ENCODE measurements at regions not wholly inside any gene's neighbourhood (a gene's known extent, or its start where the extent isn't known, plus 50 kb on each side); places are given as distances from the start of the nearest gene placed in this dataset.

DNA sequence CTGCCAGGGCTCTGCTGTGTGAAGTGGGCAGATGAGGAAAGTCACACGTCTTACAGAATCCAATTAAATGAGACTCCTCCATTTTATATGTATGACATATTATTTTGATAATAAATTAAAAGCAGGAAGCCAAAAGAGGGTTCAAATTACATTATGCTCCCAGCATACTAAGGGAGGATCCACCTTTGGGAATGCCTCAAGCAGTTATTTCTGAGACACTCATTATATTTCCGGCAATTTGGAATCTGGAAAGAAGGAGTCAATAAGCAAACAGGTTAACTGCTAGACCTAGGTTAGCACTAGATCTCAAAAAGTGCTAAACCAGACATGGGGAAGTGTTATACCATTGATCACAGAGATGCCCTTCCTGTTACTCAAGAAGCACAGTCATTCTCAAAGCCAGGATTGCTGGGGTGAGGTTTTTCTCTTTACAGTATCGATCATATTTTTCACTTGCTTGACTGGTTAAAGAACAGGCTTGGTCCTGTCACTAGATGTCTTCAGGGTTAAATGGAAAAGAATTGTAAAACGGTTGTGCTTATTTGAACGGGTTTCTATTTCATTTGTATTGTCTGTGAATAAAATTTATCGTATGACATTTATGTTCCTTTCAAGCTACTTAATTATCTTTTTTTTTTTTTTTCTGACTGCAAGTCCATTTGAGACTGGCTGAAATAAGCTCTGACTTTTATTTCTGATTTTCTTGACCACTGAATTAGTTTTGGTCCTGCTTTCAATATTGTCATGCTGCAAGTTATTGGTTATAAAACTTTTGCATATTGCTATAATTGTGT lies 523.2 kb downstream of the KLF12 start:
- DNase-seq (ENCODE audit: low spot score): no peak

DNA sequence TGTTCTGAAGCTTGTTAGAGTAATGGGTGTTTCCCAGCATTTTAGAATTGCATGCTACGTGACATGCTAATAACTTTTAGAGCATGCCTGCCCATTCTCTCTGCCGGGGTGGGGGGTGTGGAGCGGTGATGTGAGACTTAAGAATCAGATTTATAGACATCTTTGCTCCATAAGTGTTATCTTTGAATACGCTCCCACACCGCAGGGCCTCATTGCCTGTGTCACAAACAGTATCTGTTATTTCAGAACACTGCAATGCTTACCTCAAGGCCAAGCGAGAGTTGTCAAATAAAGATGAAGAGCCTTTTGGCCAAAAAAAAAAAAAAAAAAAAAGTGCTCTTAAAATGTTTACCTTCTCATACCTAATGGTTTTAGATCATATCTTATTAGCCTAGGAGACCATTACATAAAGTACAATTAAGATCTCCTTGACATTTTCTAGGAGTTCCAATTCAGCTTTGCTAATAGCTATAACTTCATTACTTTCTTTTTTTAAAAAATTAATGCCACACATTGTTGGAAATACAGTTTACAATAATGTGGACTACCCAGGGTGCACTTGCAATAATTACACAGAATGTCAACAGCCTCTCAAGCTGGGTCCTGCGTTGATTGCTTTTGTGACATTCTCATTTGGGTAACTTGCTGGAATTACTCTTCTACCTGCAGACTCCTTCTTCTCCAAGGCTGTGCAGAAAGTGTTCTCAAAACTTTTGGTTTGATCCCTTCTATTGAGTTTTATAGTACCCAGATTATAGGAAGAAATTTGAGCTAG lies 525.3 kb downstream of the KLF12 start:
- no peak for DNase-seq (ENCODE audit: low spot score)

- DNase-seq (ENCODE audit: low spot score): no peak
Observed at GRCh38 chr13:73608157-73608516, 526.1 kb downstream of the KLF12 start.

GRCh38 chr13:73607489-73608156 lies 526.6 kb downstream of the KLF12 start:
- DNase-seq (ENCODE audit: low spot score): no peak

GRCh38 chr13:73603646-73604045 lies 530.6 kb downstream of the KLF12 start:
- no peak for DNase-seq (ENCODE audit: low spot score)

DNA sequence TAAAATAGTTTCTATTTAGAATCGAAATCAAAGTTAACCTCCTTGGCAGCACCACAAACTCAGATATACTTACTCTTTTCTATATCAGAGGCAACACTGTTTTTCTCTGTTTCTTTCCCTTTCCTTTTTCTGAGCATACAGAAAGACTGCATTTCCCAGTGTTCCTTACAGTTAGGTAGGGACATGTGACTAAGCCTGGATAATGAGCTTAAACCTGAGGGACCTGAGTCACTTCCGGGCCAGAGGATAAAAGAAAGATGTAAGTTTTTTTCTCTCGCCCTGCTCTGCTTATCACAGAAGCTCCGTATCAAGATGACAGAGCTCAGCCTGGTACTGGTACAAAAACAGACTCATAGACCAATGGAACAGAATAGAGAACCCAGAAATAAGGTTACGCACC lies 531.9 kb downstream of the KLF12 start:
- DNase-seq (ENCODE audit: low spot score): peak; percentile 57

- DNase-seq (ENCODE audit: low spot score): no peak
Observed at GRCh38 chr13:73601708-73602107, 532.5 kb downstream of the KLF12 start.

GRCh38 chr13:73599232-73600128 lies 534.7 kb downstream of the KLF12 start:
- no peak for DNase-seq (ENCODE audit: low spot score)

DNA sequence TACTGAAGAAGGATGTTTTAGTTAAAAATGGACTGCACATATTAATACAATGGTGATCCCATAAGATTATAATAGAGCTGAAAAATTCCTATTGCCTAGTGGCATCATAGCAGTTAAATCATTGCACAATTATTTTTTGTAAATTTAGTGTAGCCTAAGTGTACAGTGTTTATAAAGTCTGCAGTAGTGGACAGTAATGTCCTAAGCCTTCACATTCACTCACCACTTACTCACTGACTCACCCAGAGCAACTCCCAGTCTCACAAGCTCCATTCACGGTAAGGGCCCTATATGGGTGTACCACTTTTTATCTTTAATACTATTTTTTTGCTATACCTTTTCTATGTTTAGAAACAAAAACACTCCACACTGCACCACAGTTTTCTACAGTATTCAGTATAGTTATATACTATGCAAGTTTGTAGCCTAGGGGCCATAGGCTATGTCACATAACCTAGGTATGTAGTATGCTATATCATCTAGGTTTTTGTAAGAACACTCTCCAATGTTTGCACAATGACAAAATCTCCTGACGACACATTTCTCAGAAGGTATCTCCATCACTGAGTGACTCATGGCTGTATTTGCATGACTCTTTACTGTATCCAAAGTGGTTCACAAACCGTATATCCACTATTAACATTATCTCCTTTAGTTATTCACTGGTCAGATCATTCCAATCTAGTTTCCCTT lies 536.0 kb downstream of the KLF12 start:
- DNase-seq (ENCODE audit: low spot score): no peak

DNA sequence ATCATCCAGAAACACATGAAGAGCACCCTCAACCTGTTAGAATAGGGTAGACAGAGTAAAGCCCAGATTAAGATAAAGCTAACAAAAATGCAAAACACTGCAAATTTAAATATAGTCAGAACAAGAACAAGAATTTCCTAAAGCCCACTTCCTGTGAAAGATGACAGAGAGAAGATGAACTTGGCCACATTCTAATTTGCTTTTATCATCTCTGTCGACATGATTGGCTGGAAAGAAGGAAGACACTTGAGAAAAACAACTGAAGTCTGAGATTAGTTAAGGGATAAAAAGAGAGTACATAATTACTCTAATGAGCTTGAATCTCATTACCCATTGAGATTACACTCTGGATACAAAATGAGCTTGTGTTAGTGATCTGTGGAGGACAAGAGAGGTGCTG lies 537.6 kb downstream of the KLF5 start:
- DNase-seq (ENCODE audit: low spot score): peak; percentile 19

DNA sequence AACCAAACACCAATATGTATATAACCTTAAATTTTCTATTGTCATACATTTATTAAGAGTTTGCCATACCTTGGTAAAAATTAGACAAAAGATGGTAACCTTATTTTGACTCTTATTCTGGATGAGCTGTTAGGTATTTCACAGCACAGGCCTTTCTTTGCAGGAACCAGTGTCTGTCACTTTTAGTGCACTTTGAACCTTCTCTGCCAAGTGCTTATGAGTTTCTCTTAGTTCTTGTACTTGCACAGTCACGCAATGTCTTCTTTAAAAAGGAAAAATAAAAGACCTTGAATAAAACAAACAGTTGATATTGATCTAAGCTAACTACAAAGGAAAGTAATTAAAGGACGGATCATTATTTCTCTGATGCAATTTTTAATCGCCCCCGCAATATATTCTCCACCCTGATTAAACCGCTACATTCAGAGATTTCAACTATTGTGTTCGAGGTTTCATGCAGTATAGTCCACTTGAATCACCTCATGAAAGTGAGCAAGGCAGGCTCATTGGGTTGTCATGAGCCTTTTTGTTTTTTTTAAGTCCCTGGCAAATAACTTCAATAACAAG lies 534.5 kb downstream of the KLF5 start:
- no peak for DNase-seq (ENCODE audit: low spot score)

GRCh38 chr13:73591861-73592260 lies 533.1 kb downstream of the KLF5 start:
- DNase-seq (ENCODE audit: low spot score): no peak

- no peak for DNase-seq (ENCODE audit: low spot score)
Observed at GRCh38 chr13:73590795-73591194, 532.0 kb downstream of the KLF5 start.

GRCh38 chr13:73585236-73585635 lies 526.4 kb downstream of the KLF5 start:
- no peak for DNase-seq (ENCODE audit: low spot score)

DNA sequence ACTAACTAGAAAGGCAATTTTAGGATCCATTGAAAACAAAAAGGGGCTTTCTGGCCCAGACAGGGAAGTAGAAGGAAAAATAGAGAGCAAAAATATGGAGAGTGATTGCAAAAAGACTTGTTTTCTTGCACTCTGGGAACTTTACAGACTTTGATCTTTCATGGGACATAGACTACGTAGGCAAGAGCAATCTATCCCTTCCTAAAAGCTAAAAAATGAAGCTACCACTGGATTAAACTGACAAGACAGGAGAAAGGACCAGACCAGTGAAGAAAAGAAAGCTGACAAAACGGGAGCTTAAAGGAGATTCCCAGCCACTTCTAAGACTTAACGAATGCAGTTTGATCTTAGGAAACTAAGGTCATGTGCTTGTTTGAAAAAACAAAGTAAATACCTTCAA lies 524.5 kb downstream of the KLF5 start:
- no peak for DNase-seq (ENCODE audit: low spot score)

DNA sequence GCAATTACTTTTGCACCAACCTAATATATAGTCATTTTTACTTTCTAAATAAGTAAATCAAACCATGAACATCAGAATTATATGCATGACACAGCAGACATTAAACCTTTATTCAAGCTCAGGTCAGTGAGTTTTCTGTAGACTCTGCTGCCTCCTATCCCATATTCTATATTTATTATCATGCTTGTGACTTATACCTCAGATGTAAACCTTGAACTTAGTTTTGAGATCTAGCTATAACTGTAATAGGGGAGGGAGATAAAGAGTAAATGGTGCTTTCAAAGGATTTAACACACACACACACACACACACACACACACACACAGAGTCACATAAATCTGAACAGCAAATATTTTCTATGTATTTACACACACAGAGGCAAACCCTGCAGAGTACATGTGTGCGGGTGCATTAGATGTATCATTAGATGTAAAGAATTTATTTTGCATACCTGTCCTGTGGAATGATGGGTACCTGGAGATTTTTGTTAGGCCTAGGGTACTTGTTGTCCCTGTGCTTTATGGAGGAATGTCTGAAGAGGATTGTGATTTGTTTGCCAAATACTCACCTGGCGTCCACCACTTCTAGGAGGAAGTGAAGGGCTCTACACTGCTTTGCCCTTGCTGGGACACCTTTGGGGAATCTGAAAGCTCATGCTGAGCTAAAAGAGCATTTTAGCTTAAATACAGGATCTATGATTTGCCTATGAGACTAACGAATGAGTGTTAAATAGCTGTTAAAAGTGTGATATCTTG lies 521.9 kb downstream of the KLF5 start:
- DNase-seq (ENCODE audit: low spot score): no peak

GRCh38 chr13:73579574-73580274 lies 520.9 kb downstream of the KLF5 start:
- DNase-seq (ENCODE audit: low spot score): no peak

DNA sequence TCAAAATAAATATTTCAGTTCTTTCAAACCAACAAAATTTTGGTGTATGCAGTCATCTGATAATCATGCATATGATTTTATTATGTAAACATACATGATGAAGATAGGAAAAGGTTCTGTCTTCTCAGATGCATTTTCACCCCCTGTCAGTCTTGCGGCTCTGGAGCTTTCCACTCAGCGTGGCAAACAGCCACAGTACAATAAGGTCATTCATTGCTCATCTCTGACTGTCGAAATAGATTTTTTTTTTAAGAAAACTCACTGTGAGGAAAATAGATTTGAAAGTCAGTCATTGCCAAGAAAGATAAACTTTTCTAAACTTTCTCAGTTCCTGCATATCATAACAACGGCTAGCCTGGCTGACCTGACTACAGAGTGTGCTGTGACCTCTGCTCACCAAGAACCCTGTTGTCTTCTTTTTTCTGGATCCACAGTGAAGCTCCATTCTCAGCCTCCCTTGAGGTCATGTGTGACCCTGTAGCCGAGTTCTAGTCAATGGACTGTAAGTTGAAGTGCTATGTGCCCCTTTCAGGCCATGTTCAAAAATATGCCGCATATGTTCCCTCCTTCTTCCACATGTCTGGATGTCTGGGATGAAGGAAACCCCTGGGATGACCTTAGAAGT lies 519.6 kb downstream of the KLF5 start:
- no peak for DNase-seq (ENCODE audit: low spot score)

DNA sequence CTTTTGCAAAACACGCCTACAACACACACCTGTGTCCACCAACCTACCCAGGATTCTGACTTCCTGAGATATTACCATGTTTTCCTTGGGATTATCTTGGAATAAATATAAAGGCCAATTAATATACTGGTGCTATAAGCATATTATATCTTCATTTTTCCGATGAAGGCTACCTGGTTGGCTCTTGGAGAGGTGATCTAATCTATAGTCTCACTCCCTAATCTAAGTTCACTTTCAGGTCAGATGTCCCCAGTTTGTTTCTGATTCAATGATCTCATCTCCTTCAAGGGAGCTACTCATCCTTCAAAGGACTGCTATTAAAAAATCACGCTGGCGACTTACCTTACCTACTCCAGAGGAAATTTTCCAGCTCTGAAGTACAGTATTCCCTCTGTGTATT lies 517.5 kb downstream of the KLF5 start:
- no peak for DNase-seq (ENCODE audit: low spot score)
